MG63 (cell line): ENCODE measurements at regions not wholly inside any gene's neighbourhood (a gene's known extent, or its start where the extent isn't known, plus 50 kb on each side); places are given as distances from the start of the nearest gene placed in this dataset.
"Not testable (repeated sequence)": the region's sequence is repeated elsewhere in the genome, so short reads cannot be mapped to it uniquely, and the experiment has no call there.

ENCODE experiments used
- DNase-seq: peaks from one replicate; pipeline ENCODE4 v3.0.0-alpha.2; 2020
- H3K27me3 ChIP-seq: fragments of 250-450 bp; sonication (Bioruptor Pico); 2 replicates; pipeline ENCODE4 v1.5.1; 2020; ENCODE audit warnings: mild to moderate bottlenecking, moderate library complexity
- H3K36me3 ChIP-seq: fragments of 250-450 bp; sonication (Bioruptor Pico); 2 replicates; pipeline ENCODE4 v1.5.1; 2020; ENCODE audit warnings: mild to moderate bottlenecking, moderate library complexity
- H3K4me3 ChIP-seq: fragments of 250-450 bp; sonication (Bioruptor Pico); 2 replicates; pipeline ENCODE4 v1.5.1; 2020; ENCODE audit warnings: mild to moderate bottlenecking, moderate library complexity
- H3K9me3 ChIP-seq: fragments of 250-450 bp; sonication (Bioruptor Pico); 2 replicates; pipeline ENCODE4 v1.5.1; 2020; ENCODE audit warnings: mild to moderate bottlenecking, moderate library complexity

GRCh38 chr12:58009405-58010195 is 68.2 kb downstream of the ATP23 start:
- no peak overlapping the region for H3K4me3 ChIP-seq
- no peaks in the 10 kb centered on the region for H3K36me3 ChIP-seq
- no peaks in the 10 kb centered on the region for H3K9me3 ChIP-seq
- no peaks in the 10 kb centered on the region for H3K27me3 ChIP-seq
- DNase-seq = no peak

DNA sequence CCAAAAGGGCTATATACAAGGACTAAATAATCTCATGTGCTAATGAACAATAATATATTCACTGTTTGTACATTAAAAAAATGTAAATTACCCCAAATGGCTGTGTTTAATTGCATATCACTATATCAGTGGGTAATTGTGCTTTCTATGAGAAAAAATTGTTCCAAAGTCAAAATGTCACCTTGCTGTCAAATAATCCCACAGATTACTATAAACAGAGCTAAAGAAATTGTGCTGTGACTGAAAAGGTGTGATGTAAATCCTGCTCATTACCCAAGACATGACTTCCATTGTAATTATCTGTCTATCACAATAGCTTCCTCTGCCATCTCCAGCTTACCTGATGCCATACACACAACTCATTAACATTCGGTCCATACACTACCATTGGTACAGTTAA is 70.3 kb downstream of the ATP23 start:
- H3K36me3 ChIP-seq = no peaks in the 10 kb centered on the region
- no peak for DNase-seq
- no peak overlapping the region for H3K4me3 ChIP-seq
- H3K9me3 ChIP-seq = no peaks in the 10 kb centered on the region
- no peaks in the 10 kb centered on the region for H3K27me3 ChIP-seq

- not testable (repeated sequence) for H3K4me3 ChIP-seq, DNase-seq, H3K27me3 ChIP-seq, H3K36me3 ChIP-seq
- peaks cover 12% of the 10 kb centered on the region for H3K9me3 ChIP-seq
Observed at GRCh38 chr12:58022379-58023020, 81.1 kb downstream of the ATP23 start.

- H3K27me3 ChIP-seq = no peaks in the 10 kb centered on the region
Observed at GRCh38 chr12:58025431-58025830, 84.1 kb downstream of the ATP23 start.

DNA sequence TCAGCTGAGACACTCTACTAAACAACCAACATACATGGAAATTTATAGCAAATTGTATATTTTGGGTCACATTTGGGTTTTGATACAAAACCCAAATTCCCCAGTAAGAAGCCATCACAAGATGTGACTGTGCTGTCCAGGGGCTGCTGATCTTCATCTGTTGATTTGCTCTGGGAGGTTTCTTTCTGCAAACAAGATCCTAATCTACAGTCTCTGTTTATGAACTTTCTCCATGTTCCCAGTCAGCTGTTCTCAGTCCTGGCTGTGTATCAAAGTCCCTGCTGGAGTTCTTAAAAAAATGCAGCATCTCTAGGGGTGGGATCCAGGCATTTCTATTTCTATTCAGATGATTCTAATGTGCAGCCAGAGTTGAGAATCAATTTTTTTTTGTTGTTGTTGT is 85.1 kb downstream of the ATP23 start:
- Histone ChIP-seq H3K27me3 (no peaks in the 10 kb centered on the region), H3K4me3 (no peak overlapping the region), H3K9me3 (peaks cover 10% of the 10 kb centered on the region), H3K36me3 (no peaks in the 10 kb centered on the region)
- DNase-seq = no peak

More at GRCh38 chr12:58025431-58025830, 84.1 kb downstream of the ATP23 start:
- Histone ChIP-seq H3K36me3 (no peaks in the 10 kb centered on the region), H3K4me3 (no peak overlapping the region), H3K9me3 (peaks cover 10% of the 10 kb centered on the region)
- DNase-seq = no peak

DNA sequence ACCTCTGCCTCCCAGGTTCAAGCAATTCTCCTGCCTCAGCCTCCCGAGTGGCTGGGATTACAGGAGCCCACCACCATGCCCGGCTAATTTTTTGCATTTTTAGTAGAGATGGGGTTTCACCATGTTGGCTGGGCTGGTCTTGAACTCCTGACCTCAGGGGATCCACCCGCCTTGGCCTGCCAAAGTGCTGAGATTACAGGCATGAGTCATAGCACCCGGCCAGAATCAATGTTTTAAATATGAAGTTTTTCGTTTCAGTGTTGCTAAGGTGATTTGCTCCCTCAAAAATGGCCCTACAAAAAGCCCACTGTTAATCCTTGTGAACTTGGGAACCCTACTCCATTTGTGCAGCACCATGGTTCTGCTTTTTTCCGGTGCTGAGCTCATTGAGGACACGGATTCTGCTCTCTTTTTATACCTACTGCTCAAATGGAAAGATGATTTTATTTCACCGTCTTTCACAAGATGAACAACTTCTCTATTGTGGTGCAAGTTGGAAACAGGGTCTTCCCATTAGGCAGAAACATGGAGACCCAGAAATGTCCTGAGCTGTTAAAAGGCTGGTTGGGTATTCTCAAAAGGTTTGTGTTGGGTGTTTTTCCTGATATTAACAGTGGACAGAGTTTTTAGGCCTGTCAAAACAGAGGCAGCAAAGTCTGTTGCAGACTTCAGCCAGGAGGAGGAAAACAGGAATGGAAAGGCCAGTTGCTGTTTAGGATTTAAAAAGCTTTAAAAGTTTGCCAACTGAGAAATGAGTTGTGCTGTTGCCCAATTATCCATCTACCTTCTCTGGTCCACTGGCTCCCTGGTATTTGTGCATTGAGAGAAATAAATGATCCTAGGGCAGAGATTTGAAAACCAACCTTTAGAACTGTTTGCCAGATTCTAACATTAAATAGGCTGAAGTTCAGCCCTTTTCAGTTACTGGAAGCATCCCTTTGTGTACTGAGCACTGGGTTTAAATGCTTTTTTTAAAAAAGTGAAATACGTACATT is 85.8 kb downstream of the ATP23 start:
- H3K9me3 ChIP-seq = peaks cover 14% of the 10 kb centered on the region
- H3K36me3 ChIP-seq = no peaks in the 10 kb centered on the region
- no peaks in the 10 kb centered on the region for H3K27me3 ChIP-seq
- H3K4me3 ChIP-seq = no peak overlapping the region
- DNase-seq = peak; percentile 51

- Histone ChIP-seq H3K36me3 (no peaks in the 10 kb centered on the region), H3K4me3 (no peak overlapping the region), H3K27me3 (no peaks in the 10 kb centered on the region), H3K9me3 (peaks cover 20% of the 10 kb centered on the region)
- no peak for DNase-seq
Observed at GRCh38 chr12:58028294-58028693, 86.9 kb downstream of the ATP23 start.

DNA sequence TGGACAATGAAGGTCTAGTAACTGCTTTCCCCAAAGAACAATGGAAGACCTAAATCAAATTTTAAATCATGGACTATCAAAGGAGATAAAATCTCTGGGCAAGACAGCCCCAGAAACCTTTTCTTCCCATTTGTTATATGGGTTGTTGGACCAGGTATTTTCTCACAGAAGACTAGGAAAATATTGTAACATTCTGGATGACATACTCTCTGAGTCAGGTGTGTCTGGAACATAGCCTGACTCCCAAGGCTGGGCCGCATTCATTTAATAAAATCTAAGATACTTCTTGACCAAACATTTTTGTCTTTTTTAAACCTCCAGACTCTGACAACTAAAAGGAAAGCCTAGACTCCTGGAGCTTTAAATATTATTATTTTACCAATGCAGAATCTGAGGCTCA is 87.9 kb downstream of the ATP23 start:
- DNase-seq = no peak
- no peaks in the 10 kb centered on the region for H3K36me3 ChIP-seq
- H3K9me3 ChIP-seq = peaks cover 25% of the 10 kb centered on the region
- H3K4me3 ChIP-seq = no peak overlapping the region
- H3K27me3 ChIP-seq = no peaks in the 10 kb centered on the region

GRCh38 chr12:58030566-58031279 is 89.4 kb downstream of the ATP23 start:
- no peaks in the 10 kb centered on the region for H3K36me3 ChIP-seq
- no peak overlapping the region for H3K4me3 ChIP-seq
- H3K9me3 ChIP-seq = peaks cover 23% of the 10 kb centered on the region
- peak; percentile 84 for DNase-seq
- H3K27me3 ChIP-seq = no peaks in the 10 kb centered on the region

- DNase-seq = no peak
- no peaks in the 10 kb centered on the region for H3K27me3 ChIP-seq
Observed at GRCh38 chr12:58032156-58032555, 90.8 kb downstream of the ATP23 start.

GRCh38 chr12:58033831-58034230 is 92.5 kb downstream of the ATP23 start:
- no peaks in the 10 kb centered on the region for H3K27me3 ChIP-seq
- DNase-seq = no peak
- no peak overlapping the region for H3K4me3 ChIP-seq
- no peaks in the 10 kb centered on the region for H3K36me3 ChIP-seq
- H3K9me3 ChIP-seq = peaks cover 31% of the 10 kb centered on the region

More at GRCh38 chr12:58032156-58032555, 90.8 kb downstream of the ATP23 start:
- H3K9me3 ChIP-seq = peaks cover 25% of the 10 kb centered on the region
- H3K4me3 ChIP-seq = no peak overlapping the region
- no peaks in the 10 kb centered on the region for H3K36me3 ChIP-seq

- no peaks in the 10 kb centered on the region for H3K27me3 ChIP-seq
- no peak overlapping the region for H3K4me3 ChIP-seq
- peak; percentile 43 for DNase-seq
- peaks cover 31% of the 10 kb centered on the region for H3K9me3 ChIP-seq
- no peaks in the 10 kb centered on the region for H3K36me3 ChIP-seq
Observed at GRCh38 chr12:58034311-58034710, 92.9 kb downstream of the ATP23 start.

DNA sequence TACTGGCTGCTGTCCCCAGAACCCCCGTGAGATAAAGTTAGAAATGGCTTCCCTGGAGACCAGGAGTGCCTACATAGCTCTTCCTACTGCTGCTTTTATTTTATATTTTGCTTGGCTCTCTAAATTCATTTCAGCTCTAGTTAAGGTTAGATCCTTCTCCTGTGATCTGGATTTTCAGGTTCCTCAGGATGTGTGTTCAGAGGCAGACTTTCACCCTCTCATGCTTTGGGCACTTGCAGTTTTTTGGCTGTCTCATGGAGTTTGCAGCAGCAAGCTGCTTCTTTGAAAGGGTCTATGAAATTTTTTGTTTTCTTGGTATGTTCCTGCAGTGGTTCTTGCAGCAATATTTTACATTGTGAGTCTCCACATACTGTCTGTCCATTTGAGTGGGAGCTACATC is 93.3 kb downstream of the ATP23 start:
- H3K36me3 ChIP-seq = no peaks in the 10 kb centered on the region
- peaks cover 31% of the 10 kb centered on the region for H3K9me3 ChIP-seq
- H3K27me3 ChIP-seq = no peaks in the 10 kb centered on the region
- H3K4me3 ChIP-seq = no peak overlapping the region
- DNase-seq = no peak

GRCh38 chr12:58041441-58041840 is 100.1 kb downstream of the ATP23 start:
- DNase-seq = no peak
- Histone ChIP-seq H3K36me3 (no peaks in the 10 kb centered on the region), H3K27me3 (no peaks in the 10 kb centered on the region), H3K9me3 (peaks cover 11% of the 10 kb centered on the region; the same call in 1 of the 2 replicates), H3K4me3 (no peak overlapping the region)

DNA sequence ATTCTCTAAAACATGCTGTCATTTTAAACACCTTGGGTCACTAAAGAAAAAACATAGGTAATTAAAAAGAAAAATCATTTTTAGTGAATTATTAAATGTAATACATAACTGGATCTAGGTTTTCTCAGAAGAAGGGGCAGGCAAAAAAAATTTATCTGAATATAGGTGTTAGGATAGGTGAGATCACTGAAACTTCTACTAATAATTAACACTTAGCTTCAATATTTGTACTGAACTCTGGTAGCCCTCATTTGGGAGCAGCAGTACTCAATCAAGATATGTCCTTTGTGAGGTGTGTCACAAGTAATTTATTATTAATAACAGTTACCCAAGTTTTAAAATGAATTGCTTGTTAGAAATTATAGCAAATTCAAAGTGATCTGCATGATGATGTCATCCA is 103.6 kb downstream of the ATP23 start:
- Histone ChIP-seq H3K27me3 (no peaks in the 10 kb centered on the region), H3K4me3 (no peak overlapping the region), H3K36me3 (no peaks in the 10 kb centered on the region), H3K9me3 (peaks cover 5% of the 10 kb centered on the region; the same call in 1 of the 2 replicates)
- no peak for DNase-seq

DNA sequence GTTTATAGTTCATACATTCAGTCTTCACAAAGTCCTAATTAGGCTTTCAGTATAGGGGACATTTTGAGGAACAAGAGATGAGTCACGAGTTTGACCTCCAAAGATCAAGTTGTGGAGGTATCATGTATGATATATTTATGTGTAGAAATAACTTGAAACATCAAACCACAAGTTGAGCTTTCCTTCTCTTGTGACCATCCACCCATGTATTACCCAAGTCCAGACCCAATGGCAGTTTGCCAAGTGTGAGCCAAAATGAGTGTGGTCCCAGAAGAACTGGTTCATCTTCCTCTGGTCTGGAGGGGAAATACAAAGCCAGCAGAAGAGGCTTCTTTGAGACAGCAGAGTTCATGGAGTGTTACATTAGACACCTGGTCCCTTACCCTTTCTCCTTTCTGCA is 104.9 kb downstream of the ATP23 start:
- H3K9me3 ChIP-seq = peaks cover under 1% of the 10 kb centered on the region; the same call in 1 of the 2 replicates
- H3K4me3 ChIP-seq = no peak overlapping the region
- no peaks in the 10 kb centered on the region for H3K36me3 ChIP-seq
- no peaks in the 10 kb centered on the region for H3K27me3 ChIP-seq
- DNase-seq = no peak
